Right renal cortex interstitium (tissue), 3 donors: ENCODE measurements at regions not wholly inside any gene's neighbourhood (a gene's known extent, or its start where the extent isn't known, plus 50 kb on each side); places are given as distances from the start of the nearest gene placed in this dataset.

Experiments used
- DNase-seq, 3 donors: peaks; one replicate each; pipeline ENCODE4 v3.0.0-alpha.2; 2013; ENCODE audit warnings: low read depth in 3 of 3, low spot score in 2 of 3

- DNase-seq: no peak
Measured at GRCh38 chr6:121965739-121966138, 433.7 kb upstream of the HSF2 start.

- DNase-seq: no peak
Measured at GRCh38 chr6:121967631-121968030, 431.8 kb upstream of the HSF2 start.

GRCh38 chr6:121971931-121972335, 427.5 kb upstream of the HSF2 start:
- no peak for DNase-seq

- no peak for DNase-seq
Measured at GRCh38 chr6:121984956-121985355, 414.5 kb upstream of the HSF2 start.

GRCh38 chr6:121993362-121993761, 406.1 kb upstream of the HSF2 start:
- no peak for DNase-seq

GRCh38 chr6:121994919-121995318, 404.5 kb upstream of the HSF2 start:
- no peak for DNase-seq

- no peak for DNase-seq
Measured at GRCh38 chr6:121998631-121999030, 400.8 kb upstream of the HSF2 start.

- no peak for DNase-seq
Measured at GRCh38 chr6:121999456-122000065, 399.9 kb upstream of the HSF2 start.

GRCh38 chr6:122005661-122006060, 393.8 kb upstream of the HSF2 start:
- DNase-seq: no peak

GRCh38 chr6:122007339-122007738, 392.1 kb upstream of the HSF2 start:
- DNase-seq: no peak

GRCh38 chr6:122008101-122008999, 391.1 kb upstream of the HSF2 start:
- no peak for DNase-seq

- DNase-seq: no peak
Measured at GRCh38 chr6:122009000-122009350, 390.5 kb upstream of the HSF2 start.

- no peak for DNase-seq
Measured at GRCh38 chr6:122012578-122012977, 386.9 kb upstream of the HSF2 start.

- DNase-seq: no peak
Measured at GRCh38 chr6:122014961-122015360, 384.5 kb upstream of the HSF2 start.

GRCh38 chr6:122020588-122021264, 378.7 kb upstream of the HSF2 start:
- DNase-seq: no peak

- no peak for DNase-seq
Measured at GRCh38 chr6:122025104-122025503, 374.3 kb upstream of the HSF2 start.

GRCh38 chr6:122026582-122027369, 372.7 kb upstream of the HSF2 start:
- DNase-seq: no peak

GRCh38 chr6:122028933-122029522, 370.4 kb upstream of the HSF2 start:
- no peak for DNase-seq

- DNase-seq: peak in 1 of 3 donors; percentile 10
Measured at GRCh38 chr6:122033564-122034181, 365.8 kb upstream of the HSF2 start.

- no peak for DNase-seq
Measured at GRCh38 chr6:122035173-122035572, 364.3 kb upstream of the HSF2 start.
